ENCODE measurements at regions not wholly inside any gene's neighbourhood (a gene's known extent, or its start where the extent isn't known, plus 50 kb on each side); places are given as distances from the start of the nearest gene placed in this dataset.
"Not testable (repeated sequence)": the region's sequence is repeated elsewhere in the genome, so short reads cannot be mapped to it uniquely, and the experiment has no call there.

GRCh38 chr2:207372483-207372882, 157.3 kb upstream of the CREB1 start:
- DNase-seq = no peak

DNA sequence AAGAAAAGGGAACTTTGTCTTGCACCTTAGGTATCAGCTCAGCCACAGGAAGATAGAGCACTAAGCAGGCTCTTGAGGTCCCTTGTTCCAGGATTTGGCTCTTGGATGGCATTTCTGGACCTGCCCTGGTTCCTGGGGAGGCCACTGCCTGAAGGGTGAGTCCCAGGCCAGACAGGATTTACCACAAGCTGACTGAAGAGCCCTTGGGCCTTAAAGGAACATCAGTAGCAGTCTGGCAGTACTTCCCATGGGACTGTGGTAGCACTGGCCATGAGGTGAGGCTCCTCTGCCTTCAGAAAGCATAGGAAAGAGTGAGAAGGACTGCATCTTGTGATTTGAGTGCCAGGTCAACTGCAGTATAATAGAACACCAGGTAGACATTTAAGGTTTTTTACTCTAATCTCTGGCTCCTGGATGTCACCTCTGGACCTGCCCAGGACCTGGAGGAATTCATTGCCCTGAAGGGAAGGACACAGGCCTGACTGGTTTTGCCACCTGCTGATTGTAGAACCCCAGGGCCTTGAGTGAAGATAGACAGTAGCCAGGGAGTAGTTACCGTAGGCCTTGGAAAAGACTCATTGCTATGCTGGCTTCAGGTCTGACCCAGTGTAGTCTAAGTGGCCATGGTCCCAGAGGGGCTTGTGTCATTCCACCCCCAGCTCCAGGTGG, 154.4 kb upstream of the CREB1 start:
- DNase-seq = no peak

GRCh38 chr2:207378620-207379019, 151.1 kb upstream of the CREB1 start:
- not testable (repeated sequence) for DNase-seq

- DNase-seq = no peak
These were observed 144.7 kb upstream of the CREB1 start for GRCh38 chr2:207385076-207385475.

GRCh38 chr2:207385903-207386302, 143.9 kb upstream of the CREB1 start:
- no peak for DNase-seq

DNA sequence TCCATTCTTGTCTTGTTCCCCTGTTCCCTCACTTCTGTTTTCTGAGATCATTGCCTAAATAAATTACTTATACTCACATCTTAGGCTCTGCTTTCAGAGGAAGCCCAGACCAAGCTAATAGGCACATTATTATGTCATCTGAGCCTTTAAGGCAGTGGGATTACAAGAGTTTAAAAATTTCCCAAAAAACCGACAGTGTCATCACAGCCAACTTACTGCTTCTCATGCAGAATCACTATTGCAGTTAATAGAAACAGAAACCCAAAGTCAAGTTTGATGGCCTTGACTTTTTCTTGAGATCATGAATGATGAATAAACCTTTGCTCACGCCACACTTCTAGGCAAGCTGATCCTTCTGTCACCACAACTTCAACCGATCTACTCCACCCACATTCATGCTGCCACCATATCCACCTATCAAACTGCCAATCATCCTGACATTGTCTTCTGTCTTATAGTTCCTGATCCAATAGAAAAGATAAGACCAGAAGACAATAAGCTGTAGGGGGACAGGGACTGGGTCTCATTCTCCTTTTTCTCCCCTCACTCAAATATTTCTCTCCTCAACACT, 142.7 kb upstream of the CREB1 start:
- no peak for DNase-seq

GRCh38 chr2:207390302-207391095, 139.3 kb upstream of the CREB1 start:
- no peak for DNase-seq

GRCh38 chr2:207394203-207394781, 135.5 kb upstream of the CREB1 start:
- no peak for DNase-seq

- DNase-seq = no peak
These were observed 134.8 kb upstream of the CREB1 start for GRCh38 chr2:207394812-207395534.

GRCh38 chr2:207395535-207396251, 134.1 kb upstream of the CREB1 start:
- DNase-seq = no peak

- no peak for DNase-seq
These were observed 131.7 kb upstream of the CREB1 start for GRCh38 chr2:207397917-207398655.

- no peak for DNase-seq
These were observed 130.5 kb upstream of the CREB1 start for GRCh38 chr2:207399301-207399700.

DNA sequence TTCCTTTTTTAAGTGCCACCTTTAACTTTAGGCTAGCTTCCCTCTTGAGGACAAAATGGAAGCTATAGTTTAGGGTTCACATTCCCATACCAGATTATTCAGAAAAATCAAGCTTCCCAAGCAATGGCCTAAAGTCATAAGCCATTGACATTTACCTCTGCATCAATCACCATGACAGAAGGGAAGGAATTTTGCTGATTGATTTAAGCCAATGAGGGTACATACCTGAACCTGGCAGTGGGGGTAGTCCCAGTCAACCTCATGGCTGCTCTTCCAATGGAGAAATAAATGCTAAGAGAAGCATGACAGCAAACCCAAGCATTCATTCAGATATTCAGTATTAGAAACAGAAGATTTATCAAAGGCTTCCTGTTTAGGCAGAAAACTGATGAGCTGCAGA, 128.4 kb upstream of the CREB1 start:
- no peak for DNase-seq

DNA sequence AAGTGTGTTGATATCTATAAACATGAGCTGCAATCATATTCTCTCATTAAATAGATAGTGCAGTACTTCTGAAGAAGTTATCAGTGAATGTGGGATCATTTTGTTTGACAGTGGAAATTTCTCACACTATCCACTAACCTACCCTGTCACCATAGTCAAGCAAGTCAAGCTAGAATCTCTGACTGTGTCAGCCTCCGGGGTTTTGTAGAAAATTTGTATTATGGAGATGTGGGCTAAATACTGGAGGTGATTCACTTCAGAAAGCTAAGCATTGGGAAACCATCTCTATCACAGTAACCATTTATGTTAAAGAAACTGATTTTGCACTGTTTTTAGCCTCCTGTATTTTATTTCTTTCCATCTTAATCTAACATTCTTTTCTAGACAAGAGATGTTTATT, 126.6 kb upstream of the CREB1 start:
- DNase-seq = no peak

DNA sequence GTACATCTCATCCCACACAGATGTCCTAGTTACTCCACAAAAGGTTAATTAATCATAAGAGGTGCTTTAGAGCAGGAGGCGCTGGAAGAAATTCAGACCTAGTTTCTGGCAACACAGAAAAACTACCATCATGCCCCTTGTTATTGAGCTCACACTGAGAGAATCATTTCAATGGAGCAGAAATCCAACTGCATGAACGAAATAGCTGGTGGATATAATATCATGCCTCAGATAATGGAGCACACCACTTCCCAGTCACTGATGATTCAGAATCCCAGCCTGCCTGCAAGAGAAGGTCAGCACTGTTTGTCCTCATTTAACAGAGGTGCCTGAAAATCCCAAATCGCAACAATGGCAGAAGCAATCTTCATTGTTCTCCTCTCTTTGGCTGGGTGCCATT, 125.8 kb upstream of the CREB1 start:
- DNase-seq = peak in 1 of 2 experiments; percentile 32

GRCh38 chr2:207405150-207405549, 124.6 kb upstream of the CREB1 start:
- DNase-seq = no peak

- DNase-seq = peak; percentile 72 to 92
These were observed 121.5 kb upstream of the CREB1 start for GRCh38 chr2:207408086-207408794.

- peak in 1 of 2 experiments; percentile 24 for DNase-seq
These were observed 120.2 kb upstream of the CREB1 start for GRCh38 chr2:207409517-207409916.

GRCh38 chr2:207412787-207413310, 116.9 kb upstream of the CREB1 start:
- no peak for DNase-seq

- DNase-seq = no peak
These were observed 116.3 kb upstream of the CREB1 start for GRCh38 chr2:207413376-207413907.

Data from SHP77 (cell line).